ENCODE measurements at regions not wholly inside any gene's neighbourhood (a gene's known extent, or its start where the extent isn't known, plus 50 kb on each side); places are given as distances from the start of the nearest gene placed in this dataset.
A peak's percentile ranks its signal among the peaks of the same experiment; 100 is the strongest.

GRCh38 chr5:174400461-174400860, 323.9 kb upstream of the MSX2 start:
- intact Hi-C loops (cut with micrococcal nuclease; ENCODE audit: unreplicated experiment): no loop called here
- Mint-ChIP-seq H3K9me3 (ENCODE audit: low read depth, unreplicated experiment) (no peaks in the 10 kb centered on the region), H3K27ac (ENCODE audit: unreplicated experiment) (no peak overlapping the region), H3K36me3 (ENCODE audit: insufficient read depth, unreplicated experiment) (peaks cover 6% of the 10 kb centered on the region), H3K4me3 (ENCODE audit: low read depth, unreplicated experiment) (no peak overlapping the region), H3K4me1 (ENCODE audit: low read depth, unreplicated experiment) (peaks cover 18% of the 10 kb centered on the region), H3K27me3 (ENCODE audit: unreplicated experiment) (peaks cover 9% of the 10 kb centered on the region)
- BruUV-seq (replicated peaks): no TSS peak
- CTCF ChIA-PET: no interaction called here
- no peak for DNase-seq
- no peak for TF ChIP-seq CTCF (IDR thresholded peaks at IDR 0.05; ENCODE audit: unreplicated experiment)

GRCh38 chr5:174401793-174402192, 322.6 kb upstream of the MSX2 start:
- no TSS peak for BruUV-seq (replicated peaks)
- no peaks in the 10 kb centered on the region for H3K9me3 Mint-ChIP-seq (ENCODE audit: low read depth, unreplicated experiment)
- CTCF ChIA-PET: interaction anchor here (0.6 to 2.1 kb wide), 6 partner anchors 9 to 381 kb away, joined by 3 to 7 read pairs (median 4); no protein-coding TSS in a partner anchor

GRCh38 chr5:174402222-174402812, 322.1 kb upstream of the MSX2 start:
- CTCF ChIA-PET: interaction anchor here (0.6 to 2.1 kb wide), 6 partner anchors 9 to 337 kb away, joined by 3 to 7 read pairs (median 4); no protein-coding TSS in a partner anchor
- Mint-ChIP-seq H3K27ac (ENCODE audit: unreplicated experiment) (no peak overlapping the region), H3K9me3 (ENCODE audit: low read depth, unreplicated experiment) (no peaks in the 10 kb centered on the region), H3K4me3 (ENCODE audit: low read depth, unreplicated experiment) (no peak overlapping the region), H3K4me1 (ENCODE audit: low read depth, unreplicated experiment) (peaks cover 18% of the 10 kb centered on the region), H3K36me3 (ENCODE audit: insufficient read depth, unreplicated experiment) (peaks cover 6% of the 10 kb centered on the region), H3K27me3 (ENCODE audit: unreplicated experiment) (peaks cover 13% of the 10 kb centered on the region)
- peak; percentile 29 for DNase-seq
- no peak for TF ChIP-seq CTCF (IDR thresholded peaks at IDR 0.05; ENCODE audit: unreplicated experiment)
- intact Hi-C loops (cut with micrococcal nuclease; ENCODE audit: unreplicated experiment): no loop called here
- BruUV-seq (replicated peaks): no TSS peak

More at GRCh38 chr5:174401793-174402192, 322.6 kb upstream of the MSX2 start:
- DNase-seq: no peak
- no peak for TF ChIP-seq CTCF (IDR thresholded peaks at IDR 0.05; ENCODE audit: unreplicated experiment)
- Mint-ChIP-seq H3K4me1 (ENCODE audit: low read depth, unreplicated experiment) (peaks cover 18% of the 10 kb centered on the region), H3K27ac (ENCODE audit: unreplicated experiment) (no peak overlapping the region), H3K36me3 (ENCODE audit: insufficient read depth, unreplicated experiment) (peaks cover 6% of the 10 kb centered on the region), H3K27me3 (ENCODE audit: unreplicated experiment) (peaks cover 13% of the 10 kb centered on the region), H3K4me3 (ENCODE audit: low read depth, unreplicated experiment) (no peak overlapping the region)
- intact Hi-C loops (cut with micrococcal nuclease; ENCODE audit: unreplicated experiment): no loop called here

- H3K9me3 Mint-ChIP-seq (ENCODE audit: low read depth, unreplicated experiment): peaks cover 3% of the 10 kb centered on the region
- peaks cover 30% of the 10 kb centered on the region for H3K4me1 Mint-ChIP-seq (ENCODE audit: low read depth, unreplicated experiment)
- no peak for TF ChIP-seq CTCF (IDR thresholded peaks at IDR 0.05; ENCODE audit: unreplicated experiment)
- intact Hi-C loops (cut with micrococcal nuclease; ENCODE audit: unreplicated experiment): no loop called here
- H3K4me3 Mint-ChIP-seq (ENCODE audit: low read depth, unreplicated experiment): no peak overlapping the region
- peaks cover 6% of the 10 kb centered on the region for H3K36me3 Mint-ChIP-seq (ENCODE audit: insufficient read depth, unreplicated experiment)
- H3K27ac Mint-ChIP-seq (ENCODE audit: unreplicated experiment): no peak overlapping the region
- peaks cover 13% of the 10 kb centered on the region for H3K27me3 Mint-ChIP-seq (ENCODE audit: unreplicated experiment)
- DNase-seq: no peak
- BruUV-seq (replicated peaks): no TSS peak
- CTCF ChIA-PET: no interaction called here
These were observed 319.5 kb upstream of the MSX2 start for GRCh38 chr5:174404848-174405247.

All from Calu3 (cell line).